ENCODE measurements at regions not wholly inside any gene's neighbourhood (a gene's known extent, or its start where the extent isn't known, plus 50 kb on each side); places are given as distances from the start of the nearest gene placed in this dataset.

DNA sequence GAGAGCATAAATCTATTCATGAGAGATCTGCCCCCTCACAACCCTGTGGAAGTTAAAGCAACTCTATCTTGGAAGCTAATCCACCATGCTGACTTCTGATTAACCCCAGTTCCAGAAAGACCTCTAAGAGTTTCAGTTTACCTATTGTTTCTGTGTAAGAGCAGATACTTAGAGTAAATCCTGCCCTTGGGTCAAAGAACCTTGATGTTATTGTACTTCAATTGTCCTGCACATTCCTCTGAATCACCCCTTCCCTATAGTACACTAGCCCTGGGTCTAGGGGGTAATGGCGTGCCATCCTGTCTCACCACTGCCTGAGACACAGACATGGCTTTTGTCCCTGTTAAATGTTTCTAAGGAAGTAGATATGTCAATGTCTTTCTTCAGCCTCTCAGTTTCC is 138.6 kb downstream of the CAAP1 start:
- H4K20me1 ChIP-seq (ENCODE audit: insufficient read depth, low read length): no peaks in the 10 kb centered on the region
- intact Hi-C loops (cut with micrococcal nuclease; ENCODE audit: unreplicated experiment): no loop called here
- ChIA-PET POLR2A (interaction anchor here (0.6 kb wide), 1 partner anchor 339 kb away, joined by 3 read pairs; no protein-coding TSS in a partner anchor), CTCF (ENCODE audit: unreplicated experiment) (no interaction called here)
- DNase-seq (ENCODE audit: low spot score): no peak
- no peaks in the 10 kb centered on the region for H3K36me3 ChIP-seq (ENCODE audit: insufficient read depth, low read length)
- H3K9me3 ChIP-seq (ENCODE audit: low read length): no peaks in the 10 kb centered on the region
- no peaks in the 10 kb centered on the region for H3K4me1 ChIP-seq (ENCODE audit: insufficient read depth, low read length, poor library complexity, severe bottlenecking)
- no peak overlapping the region for H3K27ac ChIP-seq (ENCODE audit: low read depth, low read length, poor library complexity, severe bottlenecking)
- no peaks in the 10 kb centered on the region for H3K9me2 ChIP-seq (ENCODE audit: insufficient read depth, low read length)
- no TSS peak for BruUV-seq (replicated peaks)
- no peak overlapping the region for H3K4me2 ChIP-seq (ENCODE audit: low read length)
- H3K79me2 ChIP-seq (ENCODE audit: insufficient read depth, low read depth, low read length): no peaks in the 10 kb centered on the region
- TF ChIP-seq EZH2phosphoT487 (IDR thresholded peaks at IDR 0.05; ENCODE audit: borderline replicate concordance, low read depth, low read length): no peak
- TF ChIP-seq, protein P1, sequence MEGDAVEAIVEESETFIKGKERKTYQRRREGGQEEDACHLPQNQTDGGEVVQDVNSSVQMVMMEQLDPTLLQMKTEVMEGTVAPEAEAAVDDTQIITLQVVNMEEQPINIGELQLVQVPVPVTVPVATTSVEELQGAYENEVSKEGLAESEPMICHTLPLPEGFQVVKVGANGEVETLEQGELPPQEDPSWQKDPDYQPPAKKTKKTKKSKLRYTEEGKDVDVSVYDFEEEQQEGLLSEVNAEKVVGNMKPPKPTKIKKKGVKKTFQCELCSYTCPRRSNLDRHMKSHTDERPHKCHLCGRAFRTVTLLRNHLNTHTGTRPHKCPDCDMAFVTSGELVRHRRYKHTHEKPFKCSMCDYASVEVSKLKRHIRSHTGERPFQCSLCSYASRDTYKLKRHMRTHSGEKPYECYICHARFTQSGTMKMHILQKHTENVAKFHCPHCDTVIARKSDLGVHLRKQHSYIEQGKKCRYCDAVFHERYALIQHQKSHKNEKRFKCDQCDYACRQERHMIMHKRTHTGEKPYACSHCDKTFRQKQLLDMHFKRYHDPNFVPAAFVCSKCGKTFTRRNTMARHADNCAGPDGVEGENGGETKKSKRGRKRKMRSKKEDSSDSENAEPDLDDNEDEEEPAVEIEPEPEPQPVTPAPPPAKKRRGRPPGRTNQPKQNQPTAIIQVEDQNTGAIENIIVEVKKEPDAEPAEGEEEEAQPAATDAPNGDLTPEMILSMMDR (conservative IDR thresholded peaks at IDR 0.05; ENCODE audit: low read length): no peak
- H2AFZ ChIP-seq (ENCODE audit: low read length): no peak overlapping the region
- no peak overlapping the region for H3K4me3 ChIP-seq (ENCODE audit: low read depth, low read length, poor library complexity, severe bottlenecking)

DNA sequence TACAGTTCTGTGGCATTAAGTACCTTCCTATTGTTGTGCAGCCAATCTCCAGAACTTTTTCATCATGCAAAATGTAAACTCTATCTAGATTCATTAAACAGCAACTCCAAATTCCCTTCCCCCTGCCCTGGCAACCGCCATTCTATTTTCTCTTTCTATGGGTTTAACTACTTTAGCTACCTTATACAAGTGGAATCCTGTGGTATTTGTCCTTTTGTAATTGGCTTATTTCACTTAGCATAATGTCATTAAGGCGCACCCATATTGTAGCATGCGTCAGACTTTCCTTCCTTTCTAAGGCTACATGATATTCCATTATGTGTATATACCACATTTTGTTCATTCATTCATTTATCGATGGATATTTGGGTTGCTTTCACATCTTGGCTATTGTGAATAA is 142.4 kb downstream of the CAAP1 start:
- no TSS peak for BruUV-seq (replicated peaks)
- no peaks in the 10 kb centered on the region for H3K79me2 ChIP-seq (ENCODE audit: insufficient read depth, low read depth, low read length)
- no peaks in the 10 kb centered on the region for H3K9me3 ChIP-seq (ENCODE audit: low read length)
- no peaks in the 10 kb centered on the region for H3K36me3 ChIP-seq (ENCODE audit: insufficient read depth, low read length)
- H3K27ac ChIP-seq (ENCODE audit: low read depth, low read length, poor library complexity, severe bottlenecking): no peak overlapping the region
- H4K20me1 ChIP-seq (ENCODE audit: insufficient read depth, low read length): no peaks in the 10 kb centered on the region
- H3K4me2 ChIP-seq (ENCODE audit: low read length): no peak overlapping the region
- H3K9me2 ChIP-seq (ENCODE audit: insufficient read depth, low read length): no peaks in the 10 kb centered on the region
- no peak overlapping the region for H3K4me3 ChIP-seq (ENCODE audit: low read depth, low read length, poor library complexity, severe bottlenecking)
- intact Hi-C loops (cut with micrococcal nuclease; ENCODE audit: unreplicated experiment): no loop called here
- ChIA-PET CTCF (ENCODE audit: unreplicated experiment) (no interaction called here), POLR2A (no interaction called here)
- no peak overlapping the region for H2AFZ ChIP-seq (ENCODE audit: low read length)
- no peaks in the 10 kb centered on the region for H3K4me1 ChIP-seq (ENCODE audit: insufficient read depth, low read length, poor library complexity, severe bottlenecking)
- TF ChIP-seq EZH2phosphoT487 (IDR thresholded peaks at IDR 0.05; ENCODE audit: borderline replicate concordance, low read depth, low read length): no peak
- TF ChIP-seq, protein P1 (conservative IDR thresholded peaks at IDR 0.05; ENCODE audit: low read length): no peak
- DNase-seq (ENCODE audit: low spot score): no peak

DNA sequence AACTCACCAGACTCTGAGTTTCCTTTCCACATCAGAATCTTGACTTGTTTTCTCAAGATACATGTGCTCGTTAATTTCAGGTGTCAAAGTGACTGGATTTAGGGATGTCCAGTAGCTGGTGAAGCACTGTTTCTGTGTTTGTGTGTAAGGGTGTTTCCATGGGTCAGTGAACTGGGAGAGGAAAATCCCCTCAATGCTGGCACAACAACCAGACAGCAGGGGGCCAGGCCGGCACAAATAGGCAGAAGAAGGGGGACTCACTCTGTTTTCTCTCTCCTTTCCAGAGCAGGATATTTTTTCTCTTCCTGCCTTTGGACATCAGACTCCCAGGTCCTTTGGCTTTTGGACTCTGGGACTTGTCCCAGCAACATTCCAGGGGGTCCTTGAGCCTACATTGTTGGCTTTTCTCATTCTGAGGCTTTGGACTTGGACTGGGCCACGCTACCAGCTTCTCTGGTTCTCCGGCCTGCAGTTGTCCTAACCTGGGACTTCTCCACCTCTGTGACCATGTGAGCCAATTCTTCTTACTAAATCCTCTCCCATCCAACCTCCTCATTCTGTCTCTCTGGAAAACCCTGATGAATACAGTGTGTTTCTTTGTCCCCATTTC is 144.0 kb downstream of the CAAP1 start:
- Histone ChIP-seq H4K20me1 (ENCODE audit: insufficient read depth, low read length) (no peaks in the 10 kb centered on the region), H3K36me3 (ENCODE audit: insufficient read depth, low read length) (no peaks in the 10 kb centered on the region), H3K9me2 (ENCODE audit: insufficient read depth, low read length) (no peaks in the 10 kb centered on the region), H3K79me2 (ENCODE audit: insufficient read depth, low read depth, low read length) (no peaks in the 10 kb centered on the region), H3K9me3 (ENCODE audit: low read length) (no peaks in the 10 kb centered on the region), H3K27ac (ENCODE audit: low read depth, low read length, poor library complexity, severe bottlenecking) (no peak overlapping the region), H3K4me1 (ENCODE audit: insufficient read depth, low read length, poor library complexity, severe bottlenecking) (no peaks in the 10 kb centered on the region), H3K4me2 (ENCODE audit: low read length) (no peak overlapping the region), H3K4me3 (ENCODE audit: low read depth, low read length, poor library complexity, severe bottlenecking) (no peak overlapping the region), H2AFZ (ENCODE audit: low read length) (no peak overlapping the region)
- no TSS peak for BruUV-seq (replicated peaks)
- CTCF ChIA-PET (ENCODE audit: unreplicated experiment): no interaction called here
- POLR2A ChIA-PET: no interaction called here
- intact Hi-C loops (cut with micrococcal nuclease; ENCODE audit: unreplicated experiment): no loop called here
- no peak for DNase-seq (ENCODE audit: low spot score)
- no peak for TF ChIP-seq EZH2phosphoT487 (IDR thresholded peaks at IDR 0.05; ENCODE audit: borderline replicate concordance, low read depth, low read length)
- TF ChIP-seq, protein P1 (conservative IDR thresholded peaks at IDR 0.05; ENCODE audit: low read length): no peak

All from OCI-LY7 (cell line).